CD14-positive monocyte (primary cell): ENCODE measurements at regions not wholly inside any gene's neighbourhood (a gene's known extent, or its start where the extent isn't known, plus 50 kb on each side); places are given as distances from the start of the nearest gene placed in this dataset.

Experiments
- DNase-seq, 3 donors: peaks; one replicate each; pipeline ENCODE4 v3.0.0-alpha.2; 2011 to 2022
- H2AFZ ChIP-seq: 2 replicates; pipeline ENCODE4 v1.6.0; 2012; ENCODE audit warnings: mild to moderate bottlenecking, low read depth, low read length, inconsistent platforms; ENCODE audit not compliant: insufficient read depth, poor library complexity, severe bottlenecking
- H3K27ac ChIP-seq, 2 donors: 1 replicate in 1 of 2; 2 replicates in 1 of 2; pipeline ENCODE4 v1.5.1; 2012 to 2013; ENCODE audit warnings: low read length in 2 of 2, control low read depth in 1 of 2, inconsistent platforms in 1 of 2, low read depth in 1 of 2, mild to moderate bottlenecking in 1 of 2
- H3K27me3 ChIP-seq, 2 donors: one replicate each; pipeline versions ENCODE4 v1.6.0 to v1.6.1; 2011 to 2013; ENCODE audit warnings: low read length in 2 of 2; ENCODE audit not compliant: control insufficient read depth in 2 of 2, insufficient read depth in 2 of 2
- H3K36me3 ChIP-seq, 2 donors: replicated peaks in 1 of 2; 1 replicate in 1 of 2; 2 replicates in 1 of 2; pipeline versions ENCODE4 v1.5.1 to v1.6.1; 2012 to 2013; ENCODE audit warnings: low read length in 2 of 2, control low read depth in 1 of 2, inconsistent platforms in 1 of 2, mild to moderate bottlenecking in 1 of 2; ENCODE audit not compliant: insufficient read depth in 2 of 2, control insufficient read depth in 1 of 2
- H3K4me1 ChIP-seq, 2 donors: 1 replicate in 1 of 2; 2 replicates in 1 of 2; pipeline versions ENCODE4 v1.5.1 to v1.6.1; 2012 to 2013; ENCODE audit warnings: low read length in 2 of 2, control low read depth in 1 of 2, inconsistent platforms in 1 of 2, mild to moderate bottlenecking in 1 of 2, moderate library complexity in 1 of 2; ENCODE audit not compliant: insufficient read depth in 2 of 2, control insufficient read depth in 1 of 2
- H3K4me2 ChIP-seq: replicated peaks from 2 replicates; pipeline ENCODE3; 2012; ENCODE audit warnings: low read length, moderate library complexity, mild to moderate bottlenecking; ENCODE audit not compliant: poor library complexity, severe bottlenecking; ENCODE audit errors: extremely low read depth
- H3K4me3 ChIP-seq, 3 experiments: fragments of 200-600 bp in 1 of 3; sonication (generic) in 1 of 3; replicated peaks in 1 of 3; 1 replicate in 2 of 3; 2 replicates in 1 of 3; pipeline ENCODE4 v1.5.1; 2011 to 2013; ENCODE audit warnings: low read length in 3 of 3, mild to moderate bottlenecking in 3 of 3, control low read depth in 2 of 3, low read depth in 2 of 3, inconsistent platforms in 1 of 3, moderate library complexity in 1 of 3
- H3K79me2 ChIP-seq: 2 replicates; pipeline ENCODE4 v1.6.0; 2012; ENCODE audit warnings: mild to moderate bottlenecking, control low read depth, inconsistent platforms, low read length, moderate library complexity; ENCODE audit not compliant: insufficient read depth
- H3K9ac ChIP-seq: 2 replicates; pipeline ENCODE4 v1.6.0; 2017; ENCODE audit warnings: low read length, mild to moderate bottlenecking; ENCODE audit not compliant: insufficient read depth, poor library complexity, severe bottlenecking
- H3K9me3 ChIP-seq, 2 donors: replicated peaks in 1 of 2; 1 replicate in 1 of 2; 2 replicates in 1 of 2; pipeline versions ENCODE4 v1.5.1 to v1.6.1; 2012 to 2013; ENCODE audit warnings: low read length in 2 of 2, control low read depth in 1 of 2; ENCODE audit not compliant: control insufficient read depth in 1 of 2, insufficient read depth in 1 of 2
- H4K20me1 ChIP-seq: 2 replicates; pipeline ENCODE4 v1.6.0; 2012; ENCODE audit warnings: mild to moderate bottlenecking, low read length, control low read depth, moderate library complexity; ENCODE audit not compliant: insufficient read depth
- H3K27ac Mint-ChIP-seq, 7 donors: one replicate each; pipeline ENCODE4 v1.8.0; 2020; ENCODE audit warnings: mild to moderate bottlenecking in 7 of 7, mixed read lengths in 7 of 7, moderate library complexity in 6 of 7, inconsistent platforms in 2 of 7
- H3K27me3 Mint-ChIP-seq, 3 donors: one replicate each; pipeline ENCODE4 v1.8.0; 2021 to 2022; ENCODE audit warnings: low read depth in 3 of 3, mild to moderate bottlenecking in 3 of 3, mixed read lengths in 3 of 3, moderate library complexity in 3 of 3, inconsistent platforms in 1 of 3
- H3K36me3 Mint-ChIP-seq, 2 donors: one replicate each; pipeline ENCODE4 v1.8.0; 2020; ENCODE audit warnings: mixed read lengths in 2 of 2, inconsistent platforms in 1 of 2, mild to moderate bottlenecking in 1 of 2
- H3K4me1 Mint-ChIP-seq: one replicate; pipeline ENCODE4 v1.8.0; 2020; ENCODE audit warnings: mild to moderate bottlenecking, mixed read lengths
- H3K4me3 Mint-ChIP-seq, 2 donors: one replicate each; pipeline ENCODE4 v1.8.0; 2020; ENCODE audit warnings: mild to moderate bottlenecking in 2 of 2, mixed read lengths in 2 of 2, moderate library complexity in 1 of 2
- H3K9me3 Mint-ChIP-seq, 7 donors: one replicate each; pipeline ENCODE4 v1.8.0; 2020 to 2022; ENCODE audit warnings: mixed read lengths in 7 of 7, mild to moderate bottlenecking in 6 of 7, moderate library complexity in 6 of 7, inconsistent platforms in 2 of 7
- CTCF ChIP-seq: fragments of 200-600 bp; IDR thresholded peaks from one replicate; pipeline ENCODE4 v1.8.0; 2022; ENCODE audit warnings: antibody characterized with exemption, mild to moderate bottlenecking
- WGBS: methylation state at CpG from one replicate; pipeline ENCODE4 v1.1.5; 2013; ENCODE audit warnings: missing lambda C conversion rate; ENCODE audit not compliant: insufficient coverage; 5-methylcytosine and 5-hydroxymethylcytosine counted together
- intact Hi-C, 2 donors: fragments of 100-400 bp; cut with micrococcal nuclease; formaldehyde crosslinking; loops; one replicate each; pipeline versions ENCODE4 v1.15.0 to v1.15.1; 2023

DNA sequence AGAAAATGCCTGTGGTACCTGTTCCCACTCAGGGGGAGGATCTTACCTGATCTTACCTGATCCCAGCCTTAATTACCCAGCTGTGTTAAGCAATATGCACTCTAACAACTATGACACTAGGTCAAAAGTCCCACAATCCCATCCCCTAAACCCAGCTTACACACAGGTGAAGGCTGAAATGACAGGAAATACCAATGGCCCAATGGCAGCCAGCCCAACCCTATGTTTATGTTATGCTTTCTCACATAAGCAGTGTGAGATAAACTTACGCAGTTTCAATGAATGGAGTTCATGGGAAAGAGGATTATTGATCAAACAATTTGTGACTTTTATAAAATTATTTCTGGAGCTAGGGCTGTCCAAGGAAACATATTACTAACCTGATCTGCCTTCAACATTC lies 91.9 kb downstream of the GPAM start:
- H3K79me2 ChIP-seq, result no peaks in the 10 kb centered on the region
- intact Hi-C loops, result no loop called here
- Mint-ChIP-seq H3K4me1 (no peaks in the 10 kb centered on the region), H3K4me3 (no peak overlapping the region), H3K9me3 (peaks cover 0 to 3% (median 0%) of the 10 kb centered on the region in 7 donors), H3K36me3 (no peaks in the 10 kb centered on the region), H3K27me3 (no peaks in the 10 kb centered on the region), H3K27ac (no peak overlapping the region)
- no peaks in the 10 kb centered on the region for H3K27me3 ChIP-seq
- H4K20me1 ChIP-seq, result no peaks in the 10 kb centered on the region
- no peak for TF ChIP-seq CTCF
- H3K4me3 ChIP-seq, result no peak overlapping the region
- no CpG with 5 or more reads among the region's 1 CpG for WGBS
- H3K4me1 ChIP-seq, result no peaks in the 10 kb centered on the region
- H3K4me2 ChIP-seq, result no peak overlapping the region
- no peak for DNase-seq
- no peak overlapping the region for H3K9ac ChIP-seq
- no peak overlapping the region for H3K27ac ChIP-seq
- no peaks in the 10 kb centered on the region for H3K9me3 ChIP-seq
- no peaks in the 10 kb centered on the region for H3K36me3 ChIP-seq
- no peak overlapping the region for H2AFZ ChIP-seq

DNA sequence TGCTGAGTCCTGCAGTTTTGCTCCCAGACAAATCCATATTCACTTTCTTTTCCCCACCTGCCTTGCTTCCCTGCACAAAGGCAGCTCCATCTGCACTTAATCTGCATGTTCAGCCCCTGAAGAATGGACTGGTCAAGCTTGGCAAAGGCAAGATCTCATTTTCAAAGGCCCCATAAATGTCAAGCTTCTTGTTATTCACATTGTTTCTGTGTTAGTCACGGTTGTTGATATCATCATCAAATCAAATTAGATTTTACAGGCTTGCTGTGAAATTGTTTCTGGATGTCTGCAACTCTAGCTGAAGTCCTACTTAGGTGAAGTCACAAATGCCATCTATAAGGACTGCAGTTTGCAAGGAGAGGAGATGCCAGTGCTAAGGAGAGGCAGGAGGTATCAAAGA lies 91.0 kb downstream of the GPAM start:
- H2AFZ ChIP-seq, result no peak overlapping the region
- no peaks in the 10 kb centered on the region for H3K4me1 ChIP-seq
- no CpG with 5 or more reads among the region's 1 CpG for WGBS
- no peaks in the 10 kb centered on the region for H3K36me3 Mint-ChIP-seq
- no peak overlapping the region for H3K4me2 ChIP-seq
- no peak for DNase-seq
- peaks cover 0 to 3% (median 0%) of the 10 kb centered on the region in 7 donors for H3K9me3 Mint-ChIP-seq
- no peaks in the 10 kb centered on the region for H3K27me3 ChIP-seq
- intact Hi-C loops, result no loop called here
- H3K27me3 Mint-ChIP-seq, result no peaks in the 10 kb centered on the region
- no peaks in the 10 kb centered on the region for H3K79me2 ChIP-seq
- TF ChIP-seq CTCF, result no peak
- H3K9ac ChIP-seq, result no peak overlapping the region
- no peaks in the 10 kb centered on the region for H4K20me1 ChIP-seq
- H3K27ac Mint-ChIP-seq, result no peak overlapping the region
- no peak overlapping the region for H3K27ac ChIP-seq
- H3K4me3 ChIP-seq, result no peak overlapping the region
- H3K9me3 ChIP-seq, result no peaks in the 10 kb centered on the region
- H3K4me1 Mint-ChIP-seq, result no peaks in the 10 kb centered on the region
- H3K4me3 Mint-ChIP-seq, result no peak overlapping the region
- no peaks in the 10 kb centered on the region for H3K36me3 ChIP-seq
